ENCODE measurements at regions not wholly inside any gene's neighbourhood (a gene's known extent, or its start where the extent isn't known, plus 50 kb on each side); places are given as distances from the start of the nearest gene placed in this dataset.

GRCh38 chr2:224210286-224211180 is 171.4 kb upstream of the SERPINE2 start:
- DNase-seq = no peak

DNA sequence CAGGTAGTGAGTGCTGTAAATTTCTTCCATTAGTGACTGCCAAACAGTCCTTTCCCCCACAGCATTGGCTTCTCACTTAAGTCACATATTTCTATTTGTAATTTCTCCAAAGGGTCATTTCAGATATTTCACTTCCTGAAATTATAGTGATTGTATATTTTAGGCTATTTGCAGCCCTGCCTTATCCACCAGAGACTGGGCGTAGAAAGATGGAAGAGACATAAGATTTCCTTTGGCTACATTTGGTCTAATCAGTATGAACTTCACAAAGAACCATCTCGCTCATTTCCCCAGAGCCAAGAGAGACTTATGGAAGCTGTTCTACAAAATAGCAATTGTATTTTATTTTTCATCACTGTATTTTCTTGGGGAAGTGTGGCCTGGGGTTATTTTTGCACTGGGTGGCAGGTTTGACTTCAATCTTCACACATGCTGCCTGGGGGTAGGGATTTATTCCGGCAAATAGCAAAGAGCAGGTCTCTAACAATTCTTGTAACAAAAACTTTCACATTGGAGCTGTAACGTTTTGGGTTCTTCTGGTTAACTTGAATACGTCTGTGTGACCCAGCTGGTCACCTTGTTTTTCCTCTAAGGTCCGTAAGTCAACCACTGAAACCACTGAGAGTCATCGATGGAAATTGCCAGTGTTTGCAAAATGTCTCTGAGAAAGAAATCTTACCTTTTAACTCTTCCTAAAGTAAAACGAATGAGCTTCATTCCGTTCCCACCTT is 170.6 kb upstream of the SERPINE2 start:
- no peak for DNase-seq

DNA sequence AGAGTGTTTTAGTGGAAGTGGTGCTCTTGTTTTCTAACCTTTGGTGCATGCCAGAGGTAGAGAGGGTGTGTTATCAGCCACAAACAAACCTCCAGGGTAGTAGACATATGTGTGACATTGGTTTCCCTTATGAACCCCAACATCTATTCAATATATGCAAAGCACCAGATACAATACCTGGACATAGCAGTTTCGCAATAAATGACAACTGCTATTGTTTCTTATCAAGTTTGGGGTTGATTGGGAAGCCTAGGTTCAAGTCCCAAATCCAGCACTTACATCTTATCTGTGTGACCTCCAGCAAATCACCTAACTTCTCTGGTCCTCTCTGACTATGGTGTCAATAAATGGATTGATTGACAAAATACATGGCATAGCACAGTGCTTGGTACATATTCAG is 169.4 kb upstream of the SERPINE2 start:
- DNase-seq = no peak

GRCh38 chr2:224208007-224208406 is 168.9 kb upstream of the SERPINE2 start:
- DNase-seq = no peak

DNA sequence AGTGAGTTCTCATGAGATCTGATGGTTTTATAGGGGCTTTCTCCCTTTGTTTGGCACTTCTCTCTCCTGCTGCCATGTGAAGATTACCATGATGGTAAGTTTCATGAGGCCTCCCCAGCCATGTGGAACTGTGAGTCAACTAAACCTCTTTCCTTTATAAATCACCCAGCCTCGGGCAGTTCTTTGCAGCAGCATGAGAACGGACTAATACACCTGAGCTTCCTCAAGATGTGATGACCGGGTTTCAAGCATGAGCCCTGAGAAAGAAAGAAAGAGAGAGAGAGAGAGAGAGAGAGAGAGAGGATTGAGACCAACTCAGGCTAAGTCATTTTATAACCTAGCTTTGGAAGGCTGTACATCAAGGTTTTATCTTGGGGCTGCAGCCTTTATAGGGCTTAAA is 167.7 kb upstream of the SERPINE2 start:
- DNase-seq = no peak

- no peak for DNase-seq
Observed at GRCh38 chr2:224202281-224202865, 163.3 kb upstream of the SERPINE2 start.

GRCh38 chr2:224198436-224198835 is 159.3 kb upstream of the SERPINE2 start:
- no peak for DNase-seq

- no peak for DNase-seq
Observed at GRCh38 chr2:224196810-224197209, 157.7 kb upstream of the SERPINE2 start.

DNA sequence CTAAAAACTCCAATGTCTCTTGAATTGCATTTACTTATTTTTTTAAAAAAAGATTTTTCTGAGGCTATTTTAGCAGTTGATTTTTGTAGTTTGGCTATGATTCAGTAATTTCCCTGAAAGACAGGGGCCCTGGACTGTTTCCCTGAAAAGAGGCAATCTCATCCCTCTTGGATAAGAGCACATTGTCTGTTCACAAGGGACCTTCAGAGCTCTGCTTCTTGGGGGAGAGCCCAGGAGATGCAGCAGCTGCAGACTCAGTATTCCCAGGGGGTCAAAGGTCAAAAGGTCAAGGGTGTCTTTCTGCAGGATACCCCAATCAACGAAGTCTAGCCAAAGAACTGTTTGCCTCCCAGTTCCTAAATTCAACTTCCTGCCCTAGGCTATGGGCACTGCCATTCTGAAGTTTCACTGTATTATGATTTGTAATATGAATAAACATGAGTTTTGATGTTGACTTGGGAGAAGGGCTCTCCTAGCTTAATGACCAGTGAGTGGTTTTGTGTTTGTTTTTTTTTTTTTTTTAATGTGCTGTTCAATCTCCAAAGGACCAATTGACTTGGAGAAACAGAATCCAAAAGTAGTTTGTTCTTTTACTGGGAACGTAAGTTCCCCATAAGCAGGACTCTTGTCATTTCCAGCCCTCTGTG is 157.0 kb upstream of the SERPINE2 start:
- DNase-seq = no peak

GRCh38 chr2:224194161-224194560 is 155.1 kb upstream of the SERPINE2 start:
- DNase-seq = no peak

GRCh38 chr2:224191465-224191864 is 152.4 kb upstream of the SERPINE2 start:
- no peak for DNase-seq

DNA sequence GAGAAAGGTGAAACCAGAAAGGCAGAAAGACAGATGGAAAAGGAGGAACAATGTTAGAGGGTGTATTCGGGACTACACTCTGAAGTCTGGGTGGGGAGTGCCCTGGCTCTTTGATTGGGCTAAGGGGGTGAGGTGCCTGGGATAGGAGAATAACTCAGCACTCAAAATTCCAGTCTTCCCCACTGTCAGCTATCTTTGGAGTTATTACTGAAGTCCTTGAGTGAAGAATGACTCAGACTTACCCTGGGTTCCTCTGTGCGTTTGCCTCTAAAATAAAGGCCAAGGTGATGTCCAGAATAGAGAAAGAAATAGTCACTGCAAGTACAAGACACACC is 151.8 kb upstream of the SERPINE2 start:
- no peak for DNase-seq

GRCh38 chr2:224190234-224190935 is 151.3 kb upstream of the SERPINE2 start:
- DNase-seq = no peak

- DNase-seq = no peak
Observed at GRCh38 chr2:224187220-224187619, 148.1 kb upstream of the SERPINE2 start.

- no peak for DNase-seq
Observed at GRCh38 chr2:224185023-224185601, 146.0 kb upstream of the SERPINE2 start.

DNA sequence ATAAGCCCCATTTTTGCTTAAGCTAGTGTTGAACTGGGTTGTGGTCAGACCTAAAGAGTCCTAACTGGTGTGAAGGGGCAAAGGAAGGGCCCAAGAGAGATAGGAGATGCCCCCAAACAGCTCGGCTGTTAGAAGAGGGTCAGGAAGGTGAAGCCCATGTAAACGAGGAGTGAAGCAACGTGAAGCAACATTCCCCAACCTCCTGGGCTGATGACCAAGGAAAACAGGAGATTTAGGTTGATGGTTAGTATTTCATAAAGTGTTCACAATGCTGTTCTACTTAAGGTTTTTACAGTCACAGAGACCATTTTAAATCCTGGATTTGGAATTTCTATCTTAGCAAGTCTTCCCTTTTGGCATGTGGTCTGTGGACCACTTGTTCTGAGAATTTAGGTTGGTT is 144.0 kb upstream of the SERPINE2 start:
- no peak for DNase-seq

GRCh38 chr2:224182498-224182897 is 143.4 kb upstream of the SERPINE2 start:
- no peak for DNase-seq

DNA sequence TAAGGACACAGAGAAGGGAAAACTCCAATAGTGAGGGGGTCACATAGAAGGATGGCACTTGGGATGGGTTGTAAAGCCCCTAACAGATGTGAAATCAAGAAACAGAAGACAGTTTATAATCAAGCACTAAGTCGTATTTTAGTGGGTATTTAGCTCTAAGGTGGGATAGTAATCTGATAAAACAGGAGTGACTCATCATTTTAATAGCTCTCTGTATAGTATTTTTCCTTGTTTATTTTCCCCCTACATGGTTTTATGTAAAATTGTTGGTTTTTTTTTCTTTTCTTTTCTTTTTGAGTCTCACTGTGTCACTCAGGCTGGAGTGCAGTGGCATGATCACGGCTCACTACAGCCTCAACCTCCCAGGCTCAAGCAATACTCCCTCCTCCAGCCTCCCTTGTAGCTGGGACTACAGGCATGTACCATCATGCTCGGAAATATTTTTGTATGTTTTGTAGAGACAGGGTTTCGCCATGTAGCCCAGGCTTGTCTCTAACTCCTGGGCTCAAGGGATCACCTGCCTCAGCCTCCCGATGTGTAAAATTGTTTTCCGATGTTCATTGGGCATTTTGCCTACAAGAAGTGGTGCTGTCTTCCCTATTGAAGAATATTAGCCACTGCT is 142.6 kb upstream of the SERPINE2 start:
- no peak for DNase-seq

- no peak for DNase-seq
Observed at GRCh38 chr2:224180810-224181209, 141.7 kb upstream of the SERPINE2 start.

- DNase-seq = no peak
Observed at GRCh38 chr2:224178056-224178455, 139.0 kb upstream of the SERPINE2 start.

DNA sequence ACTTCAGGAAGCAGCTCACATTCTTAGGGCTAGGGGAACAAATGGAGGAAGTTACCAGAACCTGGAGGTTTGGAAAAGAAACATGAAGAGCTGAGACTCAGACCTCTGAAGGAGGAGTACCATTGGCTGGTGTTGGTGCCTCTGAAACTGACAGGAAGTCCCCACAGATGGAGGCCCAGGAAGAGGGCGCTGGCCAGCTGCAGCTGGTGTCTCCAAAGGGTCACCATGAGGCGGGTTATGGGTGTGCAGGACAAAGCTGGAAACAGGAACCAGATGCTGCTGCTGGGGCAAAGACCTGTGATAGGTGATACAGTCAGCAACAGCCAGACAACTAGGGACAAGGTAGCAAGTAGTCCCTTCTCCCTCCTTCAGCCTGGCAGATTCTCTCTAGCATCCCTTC is 136.5 kb upstream of the SERPINE2 start:
- DNase-seq = no peak

DNA sequence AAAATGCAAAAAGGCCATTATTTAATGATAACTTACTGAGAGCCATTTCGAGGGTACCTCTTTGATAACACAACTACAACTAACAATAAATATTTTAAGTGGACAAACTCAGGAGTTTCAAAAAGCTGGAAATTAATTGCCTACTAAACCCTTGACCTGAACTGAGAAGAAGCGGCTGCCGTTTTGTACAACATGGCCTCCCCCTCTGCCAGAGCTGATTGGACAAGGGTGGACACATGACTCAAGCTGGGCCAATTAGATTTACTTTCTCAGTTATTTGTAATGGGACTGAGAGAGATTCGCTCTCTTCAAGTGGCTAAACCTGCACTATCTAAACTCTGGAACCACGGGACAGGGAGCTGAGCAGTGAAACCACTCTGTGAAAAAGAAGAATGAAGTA is 135.9 kb upstream of the SERPINE2 start:
- DNase-seq = no peak

All from NCI-H524 treated with DMSO at 0.1 percent for 48 hours (cell line).